ENCODE measurements at regions not wholly inside any gene's neighbourhood (a gene's known extent, or its start where the extent isn't known, plus 50 kb on each side); places are given as distances from the start of the nearest gene placed in this dataset.
"Not testable (repeated sequence)": the region's sequence is repeated elsewhere in the genome, so short reads cannot be mapped to it uniquely, and the experiment has no call there.

DNA sequence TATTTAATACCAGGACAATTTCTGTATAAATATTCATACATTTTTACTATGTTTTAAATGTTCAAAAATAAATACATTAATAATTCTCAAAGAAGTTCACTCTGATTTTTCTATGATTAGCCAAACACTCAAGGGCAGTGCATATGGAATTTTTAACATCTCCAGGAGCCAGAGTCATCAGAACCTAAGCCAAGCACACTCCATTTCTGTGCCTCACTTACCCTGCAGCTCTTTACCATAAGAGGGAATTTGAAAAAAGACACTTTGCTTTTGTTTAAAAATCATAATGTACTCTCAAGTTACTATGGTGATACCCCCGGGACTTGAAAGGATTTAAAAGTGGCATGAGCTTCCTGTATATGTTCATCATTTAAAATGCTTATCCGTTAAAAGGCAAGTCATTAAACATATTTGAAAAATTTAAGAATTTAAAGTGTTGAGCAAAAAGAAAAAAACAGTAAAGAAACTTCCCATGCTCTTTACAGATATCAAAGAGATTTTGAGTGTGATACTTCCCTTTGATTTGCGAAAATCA lies 747.4 kb upstream of the NECTIN3 start:
- Mint-ChIP-seq H3K27ac (no peak overlapping the region), H3K4me1 (no peaks in the 10 kb centered on the region), H3K4me3 (no peak overlapping the region), H3K9me3 (peaks cover 1% of the 10 kb centered on the region), H3K27me3 (no peaks in the 10 kb centered on the region), H3K36me3 (no peaks in the 10 kb centered on the region)
- DNase-seq (ENCODE audit: low spot score in 2 of 2): no peak
- ATAC-seq (ENCODE audit: low read depth): no peak

DNA sequence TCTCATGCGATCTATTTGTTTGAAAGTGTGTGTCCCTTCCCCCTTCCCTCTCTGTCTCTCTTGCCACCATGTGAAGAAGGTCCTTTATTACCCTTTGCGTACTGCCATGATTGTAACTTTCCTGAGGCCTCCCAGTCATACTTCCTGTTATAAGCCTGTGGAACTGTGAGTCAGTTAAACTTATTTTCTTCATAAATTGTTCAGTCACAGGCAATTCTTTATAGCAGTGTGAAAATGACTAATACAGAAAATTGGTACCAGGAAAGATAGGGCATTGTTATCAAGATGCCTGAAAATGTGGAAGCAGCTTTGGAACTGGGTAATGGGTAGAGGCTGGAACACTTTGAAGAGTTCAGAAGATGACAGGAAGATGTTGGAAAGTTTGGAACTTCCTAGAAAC lies 743.7 kb upstream of the NECTIN3 start:
- Mint-ChIP-seq H3K4me1 (no peaks in the 10 kb centered on the region), H3K27ac (no peak overlapping the region), H3K9me3 (peaks cover 3% of the 10 kb centered on the region), H3K4me3 (no peak overlapping the region), H3K36me3 (no peaks in the 10 kb centered on the region), H3K27me3 (no peaks in the 10 kb centered on the region)
- DNase-seq (ENCODE audit: low spot score in 2 of 2) (no peak), ATAC-seq (ENCODE audit: low read depth) (no peak)

DNA sequence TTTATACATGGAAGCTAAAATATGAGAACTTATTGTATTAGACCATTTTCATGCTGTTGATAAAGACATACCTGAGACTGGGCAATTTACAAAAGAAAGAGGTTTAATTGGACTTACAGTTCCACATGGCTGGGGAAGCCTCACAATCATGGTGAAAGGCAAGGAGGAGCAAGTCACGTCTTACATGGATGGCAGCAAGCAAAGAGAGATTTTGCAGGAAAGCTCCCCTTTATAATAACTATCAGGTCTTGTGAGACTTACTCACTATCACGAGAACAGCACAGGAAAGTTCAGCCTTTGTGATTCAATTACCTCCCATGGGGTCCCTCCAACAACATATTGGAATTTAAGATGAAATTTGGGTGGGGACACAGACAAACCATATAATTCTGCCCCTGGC lies 740.1 kb upstream of the NECTIN3 start:
- not testable (repeated sequence) for H3K27ac Mint-ChIP-seq; H3K36me3 Mint-ChIP-seq; H3K4me3 Mint-ChIP-seq; H3K27me3 Mint-ChIP-seq; H3K9me3 Mint-ChIP-seq; DNase-seq (ENCODE audit: low spot score in 2 of 2); ATAC-seq (ENCODE audit: low read depth); H3K4me1 Mint-ChIP-seq

DNA sequence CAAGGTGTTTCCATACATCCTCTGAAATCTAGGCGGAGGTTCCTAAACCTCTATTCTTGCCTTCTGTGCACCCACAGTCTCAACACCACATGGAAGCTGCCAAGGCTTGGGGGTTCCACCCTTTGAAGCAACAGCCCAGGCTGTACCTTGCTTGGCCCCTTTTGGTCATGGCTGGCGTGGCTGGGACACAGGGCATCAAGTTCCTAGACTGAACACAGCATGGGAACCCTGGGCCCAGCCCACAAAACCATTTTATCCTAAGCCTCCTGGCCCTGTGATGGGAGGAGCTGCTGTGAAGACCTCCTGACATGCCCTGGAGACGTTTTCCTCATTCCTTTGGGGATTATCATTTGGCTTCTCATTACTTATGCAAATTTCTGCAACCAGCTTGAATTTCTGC lies 739.0 kb upstream of the NECTIN3 start:
- Mint-ChIP-seq H3K27ac (no peak overlapping the region), H3K9me3 (peaks cover 9% of the 10 kb centered on the region), H3K27me3 (no peaks in the 10 kb centered on the region)

DNA sequence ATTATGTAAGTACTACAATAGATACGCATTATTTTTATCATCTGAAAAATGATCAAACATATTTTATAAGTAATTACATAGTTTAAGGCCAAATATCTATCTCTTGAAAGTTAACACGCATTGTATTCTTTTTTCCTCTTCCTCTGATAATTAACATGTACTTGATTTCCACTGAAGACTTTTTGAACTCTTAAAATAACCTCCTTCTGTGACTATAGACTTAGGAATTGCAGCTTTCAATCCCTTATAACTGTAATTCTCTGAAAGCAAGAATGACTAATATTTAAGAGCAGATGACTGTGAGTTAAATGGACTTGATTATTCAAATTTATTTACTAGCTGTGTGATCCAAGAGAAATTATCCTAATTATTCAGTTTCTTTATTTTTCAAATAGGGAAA lies 730.6 kb upstream of the NECTIN3 start:
- DNase-seq (ENCODE audit: low spot score in 2 of 2) (no peak), ATAC-seq (ENCODE audit: low read depth) (no peak)
- Mint-ChIP-seq H3K27me3 (no peaks in the 10 kb centered on the region), H3K36me3 (no peaks in the 10 kb centered on the region), H3K4me3 (no peak overlapping the region), H3K4me1 (no peaks in the 10 kb centered on the region), H3K27ac (no peak overlapping the region), H3K9me3 (peaks cover 5% of the 10 kb centered on the region)

More for the DNA sequence above, 739.0 kb upstream of the NECTIN3 start:
- Mint-ChIP-seq H3K36me3 (no peaks in the 10 kb centered on the region), H3K4me1 (no peaks in the 10 kb centered on the region), H3K4me3 (no peak overlapping the region)
- no peak for ATAC-seq (ENCODE audit: low read depth)
- no peak for DNase-seq (ENCODE audit: low spot score in 2 of 2)

DNA sequence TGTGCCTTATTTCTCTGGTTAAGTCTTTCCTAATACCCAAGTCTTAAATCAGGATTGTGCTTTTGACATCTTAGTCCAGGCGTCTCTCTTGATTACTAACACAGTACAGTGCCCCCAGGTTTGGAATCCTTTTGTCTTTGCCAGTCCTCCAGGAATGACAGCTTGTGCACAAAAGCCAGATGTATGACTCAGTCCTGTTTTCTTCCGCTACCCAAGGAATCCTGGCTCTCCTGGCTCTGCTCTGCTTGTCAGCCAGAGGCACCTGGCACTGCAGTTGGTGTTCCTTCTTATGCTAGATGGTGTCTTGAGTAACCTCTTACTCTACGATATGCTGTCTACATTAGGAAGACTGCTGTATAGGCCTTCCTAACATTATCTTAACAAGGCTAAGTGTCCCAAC lies 728.2 kb upstream of the NECTIN3 start:
- Mint-ChIP-seq H3K27ac (no peak overlapping the region), H3K27me3 (no peaks in the 10 kb centered on the region), H3K4me3 (no peak overlapping the region), H3K36me3 (no peaks in the 10 kb centered on the region), H3K4me1 (no peaks in the 10 kb centered on the region), H3K9me3 (peaks cover 2% of the 10 kb centered on the region)
- DNase-seq (ENCODE audit: low spot score in 2 of 2) (no peak), ATAC-seq (ENCODE audit: low read depth) (no peak)

DNA sequence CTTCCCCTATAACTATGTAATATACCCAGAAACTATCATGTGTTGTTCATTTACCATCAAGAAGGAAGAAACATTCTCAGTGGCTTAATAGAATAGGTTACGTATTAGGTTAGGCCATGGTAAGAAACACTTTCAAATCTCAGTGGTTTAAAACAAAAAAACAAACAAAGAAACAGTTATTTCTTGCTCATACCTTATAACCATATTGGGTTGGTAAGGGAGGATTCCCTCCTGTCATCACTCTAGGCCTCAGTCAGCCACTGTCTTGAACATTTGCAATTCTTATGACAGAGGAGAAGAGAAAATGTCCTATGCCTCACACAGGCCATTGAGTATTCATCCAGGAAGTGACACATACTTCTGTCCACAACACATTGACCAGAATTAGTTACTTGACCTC lies 727.7 kb upstream of the NECTIN3 start:
- Mint-ChIP-seq H3K4me3 (no peak overlapping the region), H3K36me3 (no peaks in the 10 kb centered on the region), H3K27me3 (no peaks in the 10 kb centered on the region), H3K4me1 (no peaks in the 10 kb centered on the region), H3K27ac (no peak overlapping the region), H3K9me3 (no peaks in the 10 kb centered on the region)
- ATAC-seq (ENCODE audit: low read depth): no peak
- DNase-seq (ENCODE audit: low spot score in 2 of 2): no peak

DNA sequence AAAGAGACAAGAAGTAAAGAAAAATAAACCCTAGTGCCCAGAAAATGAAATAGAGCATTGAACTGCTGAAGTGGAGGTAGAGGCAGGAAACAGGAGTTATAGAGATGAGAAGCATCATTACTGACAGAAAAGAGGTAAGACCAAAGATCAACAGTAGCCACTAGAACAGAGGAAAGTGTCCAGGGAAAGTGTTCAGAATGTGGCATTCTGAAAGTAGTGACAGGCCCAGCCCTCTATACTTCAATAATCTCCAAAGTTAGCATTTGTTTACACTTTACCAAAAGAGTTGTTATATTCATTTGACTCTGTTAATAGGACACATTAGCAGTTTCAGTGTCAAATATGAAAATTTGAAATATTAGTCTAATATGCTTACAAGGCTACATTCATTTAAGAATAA lies 727.1 kb upstream of the NECTIN3 start:
- no peaks in the 10 kb centered on the region for H3K27me3 Mint-ChIP-seq
- H3K4me3 Mint-ChIP-seq: no peak overlapping the region
- no peak for ATAC-seq (ENCODE audit: low read depth)
- no peaks in the 10 kb centered on the region for H3K9me3 Mint-ChIP-seq
- no peak overlapping the region for H3K27ac Mint-ChIP-seq
- H3K4me1 Mint-ChIP-seq: no peaks in the 10 kb centered on the region
- H3K36me3 Mint-ChIP-seq: no peaks in the 10 kb centered on the region
- DNase-seq (ENCODE audit: low spot score in 2 of 2): no peak

DNA sequence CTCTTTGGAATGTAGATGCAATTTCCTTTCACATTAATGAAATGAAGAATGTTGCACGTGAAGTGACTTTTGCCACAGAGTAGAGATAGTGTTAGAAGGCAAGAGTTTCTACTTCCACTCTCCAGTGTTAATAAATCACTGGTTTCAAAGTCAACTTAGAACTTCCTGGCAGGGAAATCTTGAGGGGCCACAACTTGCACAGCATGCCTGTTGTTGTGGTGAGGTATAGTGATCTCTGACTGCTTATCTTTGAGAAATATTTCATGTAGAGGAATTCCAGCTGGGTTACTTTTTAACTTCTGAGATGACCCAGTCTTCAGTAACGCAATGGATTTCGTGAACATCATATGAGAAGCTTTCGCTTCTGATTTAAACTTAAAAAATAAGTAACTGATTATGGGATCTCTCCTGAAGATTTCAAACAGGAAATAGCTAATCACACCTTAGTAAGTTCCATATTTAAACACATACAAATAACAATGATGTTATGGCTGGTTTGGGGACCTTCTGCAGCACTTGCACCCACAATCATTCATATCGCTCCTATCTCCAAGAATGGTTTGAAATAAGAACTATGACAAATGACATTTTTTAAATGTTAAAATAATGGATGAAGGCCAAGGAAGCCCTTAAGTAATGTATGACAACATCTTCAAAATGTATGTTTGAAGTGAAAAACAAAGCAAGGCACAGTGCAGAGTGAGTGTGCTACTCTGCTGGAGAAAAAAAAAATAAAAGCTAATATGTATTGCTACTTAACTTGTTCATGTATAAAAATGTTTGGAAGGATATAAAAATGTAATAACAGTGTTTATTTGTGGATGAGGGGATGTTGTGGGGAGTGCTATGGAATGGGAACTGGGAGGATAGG lies 726.5 kb upstream of the NECTIN3 start:
- no peaks in the 10 kb centered on the region for H3K9me3 Mint-ChIP-seq
- ATAC-seq (ENCODE audit: low read depth) (no peak), DNase-seq (ENCODE audit: low spot score in 2 of 2) (no peak)
- H3K4me1 Mint-ChIP-seq: no peaks in the 10 kb centered on the region
- no peak overlapping the region for H3K27ac Mint-ChIP-seq
- no peaks in the 10 kb centered on the region for H3K27me3 Mint-ChIP-seq
- H3K4me3 Mint-ChIP-seq: no peak overlapping the region
- no peaks in the 10 kb centered on the region for H3K36me3 Mint-ChIP-seq

DNA sequence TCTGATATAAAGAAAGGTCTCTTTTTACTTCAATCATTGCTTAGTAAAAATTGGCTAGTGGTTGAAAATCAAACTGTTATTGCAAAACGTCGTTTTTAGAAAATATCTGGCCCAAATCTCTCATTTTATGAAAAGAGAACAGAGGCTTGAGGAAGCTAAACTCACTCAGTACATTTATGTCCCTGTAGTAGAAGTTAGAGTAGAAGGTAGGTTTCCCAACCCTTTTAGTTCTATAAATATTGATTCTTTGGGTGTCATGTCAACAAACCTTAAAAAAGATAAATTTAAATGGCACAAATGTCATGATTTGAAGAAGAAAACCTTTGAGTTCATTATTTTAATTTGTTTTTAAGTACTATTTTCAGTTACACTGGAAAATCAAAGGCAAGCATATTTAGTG lies 722.3 kb upstream of the NECTIN3 start:
- Mint-ChIP-seq H3K36me3 (no peaks in the 10 kb centered on the region), H3K4me1 (no peaks in the 10 kb centered on the region)
- no peak for ATAC-seq (ENCODE audit: low read depth)

DNA sequence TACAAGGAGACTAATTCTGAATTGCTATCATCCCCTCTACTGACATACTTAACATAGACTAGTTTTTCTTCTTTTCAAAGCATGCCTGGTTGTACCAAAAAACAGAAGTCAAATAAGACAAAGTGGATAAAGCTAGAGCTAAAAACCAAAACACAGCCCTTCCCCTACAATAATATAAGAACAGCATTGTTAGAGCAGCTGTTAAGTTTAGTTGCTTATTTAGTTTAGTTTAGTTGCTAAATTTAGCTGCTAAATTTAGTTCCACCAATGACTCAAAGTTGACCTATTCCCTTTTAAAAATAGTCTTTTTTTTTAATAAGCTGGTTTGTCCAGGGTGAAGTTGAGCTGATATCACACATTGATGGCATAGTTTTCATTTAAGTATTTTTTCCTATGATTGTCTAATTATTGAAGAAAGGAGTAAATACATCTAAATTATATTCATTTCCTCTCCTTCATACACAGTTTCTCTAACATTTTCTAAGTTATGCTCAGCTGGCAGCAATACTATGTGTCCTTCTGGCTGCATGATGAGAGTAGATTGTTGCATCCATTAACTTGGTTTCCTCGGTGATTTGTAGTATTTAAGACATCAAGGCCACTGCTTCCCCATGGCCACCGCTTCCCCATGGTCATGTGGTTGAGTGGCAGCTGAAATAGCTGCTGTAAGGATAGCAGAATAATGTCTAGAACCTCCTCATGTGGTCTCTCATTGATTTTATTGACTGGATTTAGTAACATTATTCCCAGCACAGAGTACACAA lies 718.6 kb upstream of the NECTIN3 start:
- no peaks in the 10 kb centered on the region for H3K9me3 Mint-ChIP-seq
- H3K36me3 Mint-ChIP-seq: no peaks in the 10 kb centered on the region
- peaks cover 3% of the 10 kb centered on the region for H3K27me3 Mint-ChIP-seq
- ATAC-seq (ENCODE audit: low read depth): no peak
- H3K27ac Mint-ChIP-seq: no peak overlapping the region
- no peaks in the 10 kb centered on the region for H3K4me1 Mint-ChIP-seq
- H3K4me3 Mint-ChIP-seq: no peak overlapping the region
- DNase-seq (ENCODE audit: low spot score in 2 of 2): no peak

More for the DNA sequence above, 722.3 kb upstream of the NECTIN3 start:
- Mint-ChIP-seq H3K9me3 (no peaks in the 10 kb centered on the region), H3K27me3 (no peaks in the 10 kb centered on the region), H3K4me3 (no peak overlapping the region), H3K27ac (no peak overlapping the region)
- no peak for DNase-seq (ENCODE audit: low spot score in 2 of 2)

DNA sequence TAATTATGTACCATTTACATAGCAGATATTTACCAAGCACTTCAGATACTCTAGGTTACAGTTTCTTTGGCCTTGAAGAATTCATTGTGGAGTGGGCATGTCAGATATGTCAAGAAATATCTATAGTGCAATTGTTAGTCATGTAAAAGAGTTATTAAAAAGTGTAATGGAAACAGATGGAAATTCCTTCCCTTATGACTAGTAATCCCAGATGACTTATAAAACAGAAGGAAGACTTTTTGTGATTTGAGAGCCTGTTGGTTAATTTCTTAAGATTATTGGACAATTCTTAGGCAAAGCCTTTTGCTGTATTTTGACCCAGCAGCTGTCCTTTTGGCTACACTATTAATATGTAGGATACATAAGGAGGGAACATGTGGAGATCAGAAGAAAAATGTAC lies 708.9 kb upstream of the NECTIN3 start:
- Mint-ChIP-seq H3K4me1 (no peaks in the 10 kb centered on the region), H3K27me3 (no peaks in the 10 kb centered on the region), H3K27ac (no peak overlapping the region), H3K4me3 (no peak overlapping the region), H3K36me3 (no peaks in the 10 kb centered on the region), H3K9me3 (peaks cover 3% of the 10 kb centered on the region)
- DNase-seq (ENCODE audit: low spot score in 2 of 2) (no peak), ATAC-seq (ENCODE audit: low read depth) (no peak)

DNA sequence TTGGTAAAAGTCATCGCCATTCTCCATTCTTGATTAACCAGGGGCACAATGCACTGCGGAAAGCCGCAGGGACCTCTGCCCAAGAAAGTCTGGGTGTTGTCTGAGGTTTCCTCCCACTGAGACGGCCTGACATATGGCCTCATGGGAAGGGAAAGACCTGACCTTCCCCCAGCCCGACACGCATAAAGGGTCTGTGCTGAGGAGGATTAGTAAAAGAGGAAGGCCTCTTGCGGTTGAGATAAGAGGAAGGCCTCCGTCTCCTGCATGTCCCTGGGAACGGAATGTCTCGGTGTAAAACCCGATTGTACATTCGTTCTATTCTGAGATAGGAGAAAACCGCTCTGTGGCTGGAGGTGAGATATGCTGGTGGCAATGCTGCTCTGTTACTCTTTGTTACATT lies 704.3 kb upstream of the NECTIN3 start:
- not testable (repeated sequence) for H3K27me3 Mint-ChIP-seq; H3K27ac Mint-ChIP-seq; H3K9me3 Mint-ChIP-seq; DNase-seq (ENCODE audit: low spot score in 2 of 2); H3K4me3 Mint-ChIP-seq; H3K4me1 Mint-ChIP-seq; ATAC-seq (ENCODE audit: low read depth); H3K36me3 Mint-ChIP-seq

DNA sequence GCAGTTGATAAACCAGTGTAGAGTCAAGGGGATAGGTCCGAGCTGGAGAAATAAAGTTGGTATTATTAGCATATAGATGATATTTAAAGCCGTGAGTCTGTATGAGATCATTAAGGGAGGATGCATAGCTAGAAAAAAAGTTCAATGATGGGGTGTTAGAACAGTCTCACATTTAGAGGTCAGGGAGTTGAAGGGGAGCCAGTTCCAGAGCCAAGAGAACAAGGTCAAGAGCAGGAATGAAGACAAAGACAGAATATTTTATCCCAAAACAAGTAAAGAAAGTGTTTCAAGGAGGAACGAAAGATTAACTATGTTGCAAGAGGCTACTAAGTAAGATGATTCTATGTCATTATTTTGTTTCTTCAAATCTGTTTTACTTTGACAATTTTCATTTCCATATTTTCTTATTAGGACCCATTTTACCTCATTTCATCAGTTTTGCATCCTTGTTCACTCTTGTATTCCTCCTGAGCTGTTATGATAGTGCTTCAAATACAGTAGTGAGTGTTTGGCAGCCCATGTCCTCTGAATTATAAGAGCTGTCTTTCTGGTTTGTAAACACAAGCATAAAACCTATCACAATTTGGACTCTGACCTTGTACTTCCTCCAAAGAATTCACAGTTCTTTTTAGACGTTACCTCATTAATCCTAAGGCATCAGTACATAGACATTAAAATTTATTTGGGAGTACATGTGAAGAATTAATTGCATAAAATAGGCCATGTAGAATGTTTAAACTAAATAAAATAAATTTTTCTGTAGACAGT lies 695.7 kb upstream of the NECTIN3 start:
- Mint-ChIP-seq H3K4me1 (no peaks in the 10 kb centered on the region), H3K27ac (no peak overlapping the region), H3K4me3 (no peak overlapping the region), H3K27me3 (no peaks in the 10 kb centered on the region), H3K9me3 (no peaks in the 10 kb centered on the region), H3K36me3 (no peaks in the 10 kb centered on the region)
- DNase-seq (ENCODE audit: low spot score in 2 of 2) (no peak), ATAC-seq (ENCODE audit: low read depth) (no peak)
